Activated CD8-positive, alpha-beta memory T cell treated with anti-CD3 and anti-CD28 coated beads, Interleukin-2, amount 10 ng/mL, durations not matched to agents 7 days and 5 days (primary cell): ENCODE measurements at regions not wholly inside any gene's neighbourhood (a gene's known extent, or its start where the extent isn't known, plus 50 kb on each side); places are given as distances from the start of the nearest gene placed in this dataset.

ENCODE experiments used
- ATAC-seq: fragments of 150-1000 bp; cut with Tn5 transposase; one replicate; pipeline ENCODE4 v1.10.0; 2021; ENCODE audit warnings: moderate library complexity
- CTCF ChIA-PET: fragments of 350-600 bp; sonication (Branson Sonifier 250); formaldehyde crosslinking; loops from one replicate; lab custom pipeline; 2021; ENCODE audit warnings: antibody characterized with exemption; lab: Charles Lee
- DNase-seq: peaks from one replicate; pipeline ENCODE4 v3.0.0-alpha.2; 2020
- H3K27ac Mint-ChIP-seq: one replicate; pipeline ENCODE4 v1.8.0; 2021; ENCODE audit warnings: mild to moderate bottlenecking, mixed read lengths
- H3K27me3 Mint-ChIP-seq: one replicate; pipeline ENCODE4 v1.8.0; 2021; ENCODE audit warnings: mixed read lengths
- H3K36me3 Mint-ChIP-seq: one replicate; pipeline ENCODE4 v1.8.0; 2021; ENCODE audit warnings: mild to moderate bottlenecking, mixed read lengths
- H3K4me1 Mint-ChIP-seq: one replicate; pipeline ENCODE4 v1.8.0; 2021; ENCODE audit warnings: mixed read lengths
- H3K4me3 Mint-ChIP-seq: one replicate; pipeline ENCODE4 v1.8.0; 2021; ENCODE audit warnings: mild to moderate bottlenecking, moderate library complexity, mixed read lengths
- H3K9me3 Mint-ChIP-seq: one replicate; pipeline ENCODE4 v1.8.0; 2022; ENCODE audit warnings: low read depth, mixed read lengths

GRCh38 chr5:158393457-158393856 is 534.5 kb upstream of the CLINT1 start:
- DNase-seq (no peak), ATAC-seq (no peak)
- Mint-ChIP-seq H3K27ac (no peak overlapping the region), H3K4me1 (no peaks in the 10 kb centered on the region), H3K9me3 (no peaks in the 10 kb centered on the region), H3K36me3 (no peaks in the 10 kb centered on the region), H3K27me3 (no peaks in the 10 kb centered on the region), H3K4me3 (no peak overlapping the region)
- CTCF ChIA-PET: no interaction called here

- no peaks in the 10 kb centered on the region for H3K36me3 Mint-ChIP-seq
- ATAC-seq (no peak), DNase-seq (no peak)
- CTCF ChIA-PET: no interaction called here
- no peaks in the 10 kb centered on the region for H3K4me1 Mint-ChIP-seq
- H3K4me3 Mint-ChIP-seq: no peak overlapping the region
- no peaks in the 10 kb centered on the region for H3K27me3 Mint-ChIP-seq
- H3K27ac Mint-ChIP-seq: no peak overlapping the region
- no peaks in the 10 kb centered on the region for H3K9me3 Mint-ChIP-seq
Measured at GRCh38 chr5:158392753-158393152, 533.8 kb upstream of the CLINT1 start.

GRCh38 chr5:158390577-158390976 is 531.6 kb upstream of the CLINT1 start:
- Mint-ChIP-seq H3K27me3 (no peaks in the 10 kb centered on the region), H3K4me3 (no peak overlapping the region), H3K27ac (no peak overlapping the region), H3K9me3 (no peaks in the 10 kb centered on the region), H3K4me1 (no peaks in the 10 kb centered on the region), H3K36me3 (no peaks in the 10 kb centered on the region)
- CTCF ChIA-PET: no interaction called here
- no peak for ATAC-seq
- DNase-seq: no peak

GRCh38 chr5:158389786-158390185 is 530.8 kb upstream of the CLINT1 start:
- ATAC-seq (no peak), DNase-seq (no peak)
- Mint-ChIP-seq H3K4me1 (no peaks in the 10 kb centered on the region), H3K9me3 (no peaks in the 10 kb centered on the region), H3K27ac (no peak overlapping the region), H3K4me3 (no peak overlapping the region), H3K36me3 (no peaks in the 10 kb centered on the region), H3K27me3 (no peaks in the 10 kb centered on the region)
- CTCF ChIA-PET: no interaction called here

- CTCF ChIA-PET: no interaction called here
- ATAC-seq (no peak), DNase-seq (no peak)
- no peaks in the 10 kb centered on the region for H3K4me1 Mint-ChIP-seq
- peaks cover 3% of the 10 kb centered on the region for H3K9me3 Mint-ChIP-seq
- H3K36me3 Mint-ChIP-seq: no peaks in the 10 kb centered on the region
- H3K27ac Mint-ChIP-seq: no peak overlapping the region
- H3K4me3 Mint-ChIP-seq: no peak overlapping the region
- no peaks in the 10 kb centered on the region for H3K27me3 Mint-ChIP-seq
Measured at GRCh38 chr5:158388021-158388420, 529.1 kb upstream of the CLINT1 start.

- Mint-ChIP-seq H3K27ac (no peak overlapping the region), H3K36me3 (no peaks in the 10 kb centered on the region), H3K4me1 (peaks cover 2% of the 10 kb centered on the region), H3K4me3 (no peak overlapping the region), H3K27me3 (no peaks in the 10 kb centered on the region), H3K9me3 (peaks cover 3% of the 10 kb centered on the region)
- no peak for ATAC-seq
- CTCF ChIA-PET: no interaction called here
- no peak for DNase-seq
Measured at GRCh38 chr5:158387499-158387898, 528.6 kb upstream of the CLINT1 start.

- peaks cover 3% of the 10 kb centered on the region for H3K9me3 Mint-ChIP-seq
- CTCF ChIA-PET: no interaction called here
- no peaks in the 10 kb centered on the region for H3K36me3 Mint-ChIP-seq
- H3K4me1 Mint-ChIP-seq: peaks cover 5% of the 10 kb centered on the region
- DNase-seq (no peak), ATAC-seq (no peak)
- H3K27ac Mint-ChIP-seq: no peak overlapping the region
- H3K4me3 Mint-ChIP-seq: no peak overlapping the region
- H3K27me3 Mint-ChIP-seq: no peaks in the 10 kb centered on the region
Measured at GRCh38 chr5:158385982-158386381, 527.0 kb upstream of the CLINT1 start.

GRCh38 chr5:158384535-158385481 is 525.9 kb upstream of the CLINT1 start:
- H3K27ac Mint-ChIP-seq: no peak overlapping the region
- no peak for DNase-seq
- CTCF ChIA-PET: no interaction called here
- peaks cover 5% of the 10 kb centered on the region for H3K4me1 Mint-ChIP-seq
- H3K27me3 Mint-ChIP-seq: no peaks in the 10 kb centered on the region
- ATAC-seq: no peak
- H3K9me3 Mint-ChIP-seq: peaks cover 3% of the 10 kb centered on the region
- H3K36me3 Mint-ChIP-seq: no peaks in the 10 kb centered on the region
- H3K4me3 Mint-ChIP-seq: no peak overlapping the region

GRCh38 chr5:158383486-158383885 is 524.5 kb upstream of the CLINT1 start:
- no peaks in the 10 kb centered on the region for H3K36me3 Mint-ChIP-seq
- H3K4me3 Mint-ChIP-seq: no peak overlapping the region
- H3K27me3 Mint-ChIP-seq: peaks cover 3% of the 10 kb centered on the region
- no peak overlapping the region for H3K27ac Mint-ChIP-seq
- ATAC-seq: no peak
- no peak for DNase-seq
- peaks cover 3% of the 10 kb centered on the region for H3K9me3 Mint-ChIP-seq
- H3K4me1 Mint-ChIP-seq: peaks cover 5% of the 10 kb centered on the region
- CTCF ChIA-PET: no interaction called here

- Mint-ChIP-seq H3K27me3 (peaks cover 3% of the 10 kb centered on the region), H3K9me3 (peaks cover 3% of the 10 kb centered on the region), H3K36me3 (no peaks in the 10 kb centered on the region), H3K4me1 (peaks cover 5% of the 10 kb centered on the region), H3K27ac (no peak overlapping the region), H3K4me3 (no peak overlapping the region)
- ATAC-seq (peak; percentile 83), DNase-seq (peak; percentile 62)
- CTCF ChIA-PET: no interaction called here
Measured at GRCh38 chr5:158382473-158382872, 523.5 kb upstream of the CLINT1 start.

GRCh38 chr5:158381614-158382160 is 522.7 kb upstream of the CLINT1 start:
- Mint-ChIP-seq H3K4me1 (peaks cover 5% of the 10 kb centered on the region), H3K27ac (no peak overlapping the region), H3K4me3 (no peak overlapping the region), H3K9me3 (peaks cover 3% of the 10 kb centered on the region), H3K27me3 (peaks cover 3% of the 10 kb centered on the region), H3K36me3 (no peaks in the 10 kb centered on the region)
- DNase-seq (no peak), ATAC-seq (no peak)
- CTCF ChIA-PET: no interaction called here

- ATAC-seq (no peak), DNase-seq (no peak)
- H3K27me3 Mint-ChIP-seq: peaks cover 3% of the 10 kb centered on the region
- peaks cover 3% of the 10 kb centered on the region for H3K9me3 Mint-ChIP-seq
- H3K4me1 Mint-ChIP-seq: peaks cover 5% of the 10 kb centered on the region
- CTCF ChIA-PET: no interaction called here
- H3K36me3 Mint-ChIP-seq: no peaks in the 10 kb centered on the region
- H3K4me3 Mint-ChIP-seq: no peak overlapping the region
- H3K27ac Mint-ChIP-seq: no peak overlapping the region
Measured at GRCh38 chr5:158380661-158381060, 521.7 kb upstream of the CLINT1 start.

GRCh38 chr5:158378931-158379330 is 520.0 kb upstream of the CLINT1 start:
- Mint-ChIP-seq H3K27ac (no peak overlapping the region), H3K9me3 (no peaks in the 10 kb centered on the region), H3K27me3 (peaks cover 3% of the 10 kb centered on the region), H3K36me3 (no peaks in the 10 kb centered on the region), H3K4me3 (no peak overlapping the region), H3K4me1 (peaks cover 5% of the 10 kb centered on the region)
- CTCF ChIA-PET: no interaction called here
- ATAC-seq (no peak), DNase-seq (no peak)

GRCh38 chr5:158376679-158377078 is 517.7 kb upstream of the CLINT1 start:
- ATAC-seq: no peak
- Mint-ChIP-seq H3K9me3 (no peaks in the 10 kb centered on the region), H3K27ac (no peak overlapping the region), H3K4me1 (no peaks in the 10 kb centered on the region), H3K4me3 (no peak overlapping the region), H3K36me3 (no peaks in the 10 kb centered on the region), H3K27me3 (peaks cover 3% of the 10 kb centered on the region)
- CTCF ChIA-PET: no interaction called here
- no peak for DNase-seq
